DND-41 (cell line): ENCODE measurements at regions not wholly inside any gene's neighbourhood (a gene's known extent, or its start where the extent isn't known, plus 50 kb on each side); places are given as distances from the start of the nearest gene placed in this dataset.

Experiments
- CTCF ChIP-seq: IDR thresholded peaks from 2 replicates; pipeline ENCODE4 v1.5.1; 2012; ENCODE audit warnings: borderline replicate concordance, low read length, moderate library complexity, mild to moderate bottlenecking; ENCODE audit not compliant: poor library complexity, severe bottlenecking; ENCODE audit errors: extremely low read depth
- EZH2 ChIP-seq: IDR thresholded peaks from 3 replicates; pipeline ENCODE4 v1.6.1; 2012; ENCODE audit warnings: borderline replicate concordance, low read depth, mild to moderate bottlenecking, moderate library complexity, low read length, inconsistent platforms; ENCODE audit not compliant: severe bottlenecking

DNA sequence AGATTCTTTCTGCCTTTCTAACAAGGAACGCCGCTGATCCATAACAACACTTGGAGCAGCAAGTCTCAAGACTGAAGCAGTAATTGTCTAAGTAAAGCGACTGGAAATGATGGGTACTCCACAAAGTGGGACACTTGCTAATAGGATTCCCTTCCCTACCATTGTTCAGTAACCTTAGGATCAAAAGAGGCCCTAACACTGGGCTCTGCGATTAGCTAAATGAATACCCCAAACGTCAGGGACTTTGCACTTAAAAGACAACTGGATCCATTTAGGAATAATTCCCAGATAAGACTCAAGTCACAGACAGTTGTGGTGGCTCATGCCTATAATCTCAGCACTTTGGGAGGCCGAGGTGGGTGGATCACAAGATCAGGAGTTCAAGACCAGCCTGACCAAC, 221.9 kb upstream of the FGGY start:
- TF ChIP-seq CTCF = no peak
- TF ChIP-seq EZH2 = no peak
